ENCODE measurements at regions not wholly inside any gene's neighbourhood (a gene's known extent, or its start where the extent isn't known, plus 50 kb on each side); places are given as distances from the start of the nearest gene placed in this dataset.

DNA sequence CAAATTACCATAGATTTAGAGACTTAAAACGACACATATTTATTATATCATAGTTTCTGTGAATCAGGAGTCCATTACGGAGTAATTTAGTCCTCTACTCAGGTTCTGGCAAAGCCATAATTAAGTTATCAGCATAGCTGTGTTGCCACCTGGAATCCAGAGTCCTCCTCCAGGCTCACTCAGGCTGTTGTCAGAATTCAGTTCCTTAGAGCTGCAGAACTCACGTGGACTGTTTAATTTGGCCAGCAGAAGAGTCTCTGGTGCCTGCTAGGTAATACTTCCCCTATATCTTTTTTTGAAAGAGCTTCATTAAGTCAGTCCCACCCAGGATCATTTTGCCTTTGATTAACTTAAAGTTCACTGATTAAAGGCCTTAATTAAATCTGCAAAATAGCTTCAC, 891.5 kb downstream of the SUCLG1 start:
- Mint-ChIP-seq H3K27me3 (ENCODE audit: low read depth) (no peaks in the 10 kb centered on the region), H3K9me3 (peaks cover 0 to 3% of the 10 kb centered on the region in 2 donors), H3K36me3 (ENCODE audit: insufficient read depth in 2 of 2) (no peaks in the 10 kb centered on the region), H3K4me1 (ENCODE audit: low read depth) (no peaks in the 10 kb centered on the region), H3K4me3 (no peak overlapping the region), H3K27ac (no peak overlapping the region)
- DNase-seq (no peak), ATAC-seq (replicated peaks in 1 of 2) (no peak)

DNA sequence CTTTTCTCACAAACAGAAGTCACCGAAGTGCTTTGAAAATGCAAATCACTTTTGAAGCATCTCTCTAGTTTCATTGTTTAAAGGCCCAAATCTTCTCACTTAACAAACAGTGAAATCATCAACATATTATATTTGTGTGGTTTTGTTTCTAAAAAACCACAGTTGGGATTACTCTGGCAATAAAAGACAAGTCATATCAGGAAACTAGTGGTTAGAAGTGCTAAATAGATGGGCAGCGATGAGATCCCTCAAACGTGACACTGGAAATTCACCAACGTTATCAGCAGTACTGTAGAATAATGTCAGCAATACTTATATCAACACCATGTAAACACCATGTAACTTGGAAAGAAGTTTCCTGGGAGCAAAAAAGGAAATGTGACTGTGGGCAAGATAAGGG, 893.5 kb downstream of the SUCLG1 start:
- no peak overlapping the region for H3K4me3 Mint-ChIP-seq
- H3K27me3 Mint-ChIP-seq (ENCODE audit: low read depth) = no peaks in the 10 kb centered on the region
- no peaks in the 10 kb centered on the region for H3K4me1 Mint-ChIP-seq (ENCODE audit: low read depth)
- peaks cover 0 to 2% of the 10 kb centered on the region in 2 donors for H3K9me3 Mint-ChIP-seq
- no peaks in the 10 kb centered on the region for H3K36me3 Mint-ChIP-seq (ENCODE audit: insufficient read depth in 2 of 2)
- ATAC-seq (replicated peaks in 1 of 2) (no peak), DNase-seq (no peak)
- no peak overlapping the region for H3K27ac Mint-ChIP-seq

DNA sequence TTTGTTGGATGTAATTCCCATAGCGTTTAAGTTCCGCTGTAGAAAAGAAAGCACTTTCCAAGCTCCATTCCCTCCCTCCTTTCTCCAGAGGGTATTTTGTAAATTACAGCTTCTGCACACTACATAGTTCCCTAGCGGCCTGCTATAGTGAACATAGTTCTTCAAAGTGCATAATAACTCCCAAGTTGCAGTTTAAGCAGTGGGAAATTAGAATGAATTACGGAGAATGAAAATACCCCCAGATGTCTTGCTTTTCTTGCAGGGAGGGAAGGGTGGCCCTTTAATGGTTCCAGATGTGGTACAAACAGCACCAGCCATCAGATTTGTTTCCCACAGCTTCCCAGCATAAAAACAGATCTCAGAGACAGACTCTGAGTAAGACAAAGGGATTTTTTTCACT, 893.9 kb downstream of the SUCLG1 start:
- Mint-ChIP-seq H3K9me3 (peaks cover 0 to 2% of the 10 kb centered on the region in 2 donors), H3K27ac (no peak overlapping the region), H3K4me3 (no peak overlapping the region), H3K4me1 (ENCODE audit: low read depth) (no peaks in the 10 kb centered on the region), H3K27me3 (ENCODE audit: low read depth) (no peaks in the 10 kb centered on the region), H3K36me3 (ENCODE audit: insufficient read depth in 2 of 2) (no peaks in the 10 kb centered on the region)
- DNase-seq (no peak), ATAC-seq (replicated peaks in 1 of 2) (no peak)

DNA sequence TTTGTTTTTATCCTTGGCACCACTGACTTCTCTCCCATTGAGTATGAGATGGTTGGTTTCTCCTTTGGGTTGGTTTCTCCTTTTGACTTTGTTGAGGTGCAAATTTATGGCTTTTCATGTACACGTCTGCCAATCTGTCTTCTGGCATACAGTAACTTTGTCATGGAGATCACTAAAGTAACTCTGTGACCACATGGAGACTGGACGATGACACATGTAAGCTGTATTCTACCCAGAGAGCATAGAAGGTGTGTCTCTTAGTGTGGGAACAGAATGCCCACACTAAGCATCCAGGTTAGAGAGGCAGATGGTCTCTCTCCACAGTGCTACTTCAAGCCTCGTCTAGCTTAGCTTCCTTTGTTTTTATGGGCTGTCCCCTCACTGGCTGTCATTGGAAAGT, 897.5 kb downstream of the SUCLG1 start:
- Mint-ChIP-seq H3K36me3 (ENCODE audit: insufficient read depth in 2 of 2) (no peaks in the 10 kb centered on the region), H3K4me1 (ENCODE audit: low read depth) (no peaks in the 10 kb centered on the region), H3K9me3 (peaks cover 3 to 13% of the 10 kb centered on the region in 2 donors), H3K4me3 (no peak overlapping the region), H3K27ac (no peak overlapping the region), H3K27me3 (ENCODE audit: low read depth) (no peaks in the 10 kb centered on the region)
- ATAC-seq (replicated peaks in 1 of 2) = no peak
- no peak for DNase-seq

DNA sequence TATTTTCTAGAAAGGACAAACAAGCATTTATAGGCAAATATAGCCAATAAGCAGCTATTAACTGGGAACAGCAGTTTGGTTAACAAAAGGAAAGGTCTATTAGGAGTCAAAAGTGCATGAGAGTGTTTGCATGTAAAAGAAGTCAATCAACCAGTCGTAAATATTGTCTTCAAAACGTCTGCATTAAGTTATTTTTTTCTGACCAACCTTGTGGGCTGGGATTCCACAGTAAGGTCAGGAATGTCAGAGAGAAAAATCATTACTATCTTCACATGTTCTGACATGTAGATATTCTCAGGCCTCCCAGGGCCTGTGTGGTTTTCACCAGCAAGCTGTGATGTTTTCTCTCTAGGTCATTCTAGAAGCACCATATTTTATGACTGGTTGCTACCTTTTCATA, 922.5 kb downstream of the SUCLG1 start:
- Mint-ChIP-seq H3K27me3 (ENCODE audit: low read depth) (no peaks in the 10 kb centered on the region), H3K4me3 (no peak overlapping the region), H3K4me1 (ENCODE audit: low read depth) (no peaks in the 10 kb centered on the region), H3K27ac (no peak overlapping the region), H3K36me3 (ENCODE audit: insufficient read depth in 2 of 2) (no peaks in the 10 kb centered on the region), H3K9me3 (no peaks in the 10 kb centered on the region)
- DNase-seq (no peak), ATAC-seq (replicated peaks in 1 of 2) (no peak)

DNA sequence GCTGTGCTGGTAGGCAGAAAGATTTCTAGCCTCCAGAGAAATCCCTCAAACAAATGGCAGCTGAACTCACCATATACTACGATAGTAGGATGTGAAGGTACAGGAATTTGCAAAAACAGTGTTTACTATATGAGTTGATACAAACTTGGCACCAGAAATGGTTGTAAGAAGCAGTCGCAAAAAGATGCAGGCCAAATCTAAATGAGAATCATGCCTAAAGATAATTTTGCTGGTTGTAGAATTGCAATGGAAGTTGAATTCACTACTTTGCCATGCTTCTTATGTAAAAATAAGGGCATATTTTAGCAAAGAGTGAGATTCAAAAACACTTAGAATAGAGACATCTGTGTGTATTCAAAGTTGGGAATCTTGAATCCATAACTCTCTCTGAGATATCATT, 924.7 kb downstream of the SUCLG1 start:
- H3K27ac Mint-ChIP-seq = no peak overlapping the region
- H3K4me3 Mint-ChIP-seq = no peak overlapping the region
- no peaks in the 10 kb centered on the region for H3K4me1 Mint-ChIP-seq (ENCODE audit: low read depth)
- H3K27me3 Mint-ChIP-seq (ENCODE audit: low read depth) = no peaks in the 10 kb centered on the region
- H3K36me3 Mint-ChIP-seq (ENCODE audit: insufficient read depth in 2 of 2) = no peaks in the 10 kb centered on the region
- ATAC-seq (replicated peaks in 1 of 2) (no peak), DNase-seq (no peak)
- peaks cover 0 to 3% of the 10 kb centered on the region in 2 donors for H3K9me3 Mint-ChIP-seq

DNA sequence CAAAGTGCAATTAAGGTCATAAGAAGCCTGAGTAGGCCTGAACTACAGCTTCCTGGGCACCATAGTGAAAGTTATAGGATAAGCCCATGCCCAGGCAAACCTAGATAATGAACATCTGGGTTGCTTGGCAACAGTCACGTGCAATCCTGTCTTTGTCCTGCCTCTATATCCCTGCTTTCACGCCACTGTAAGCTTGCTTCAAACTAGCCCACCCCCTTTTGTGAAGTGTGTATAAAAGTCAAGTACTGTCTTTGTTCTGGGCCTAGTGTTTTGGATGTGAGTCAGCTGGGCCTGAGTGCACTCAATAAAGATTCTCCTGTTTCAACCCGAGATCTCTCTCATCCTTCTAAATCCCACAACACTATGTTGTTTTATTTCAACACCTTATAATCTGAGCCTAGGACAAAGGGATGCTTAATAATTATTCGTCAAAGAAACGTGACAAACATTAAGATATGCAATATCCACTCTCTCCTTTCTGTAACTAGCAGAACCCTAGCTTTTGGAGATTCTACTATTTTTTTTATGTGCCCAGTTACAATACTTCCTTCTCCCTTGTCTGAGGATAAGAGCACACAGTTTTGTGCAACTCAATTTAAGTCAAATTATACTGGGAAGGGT, 927.8 kb downstream of the SUCLG1 start:
- H3K4me1 Mint-ChIP-seq (ENCODE audit: low read depth) = no peaks in the 10 kb centered on the region
- no peaks in the 10 kb centered on the region for H3K27me3 Mint-ChIP-seq (ENCODE audit: low read depth)
- H3K4me3 Mint-ChIP-seq = no peak overlapping the region
- no peaks in the 10 kb centered on the region for H3K36me3 Mint-ChIP-seq (ENCODE audit: insufficient read depth in 2 of 2)
- no peak for DNase-seq
- peaks cover 2 to 5% of the 10 kb centered on the region in 2 donors for H3K9me3 Mint-ChIP-seq
- ATAC-seq (replicated peaks in 1 of 2) = no peak
- H3K27ac Mint-ChIP-seq = no peak overlapping the region

DNA sequence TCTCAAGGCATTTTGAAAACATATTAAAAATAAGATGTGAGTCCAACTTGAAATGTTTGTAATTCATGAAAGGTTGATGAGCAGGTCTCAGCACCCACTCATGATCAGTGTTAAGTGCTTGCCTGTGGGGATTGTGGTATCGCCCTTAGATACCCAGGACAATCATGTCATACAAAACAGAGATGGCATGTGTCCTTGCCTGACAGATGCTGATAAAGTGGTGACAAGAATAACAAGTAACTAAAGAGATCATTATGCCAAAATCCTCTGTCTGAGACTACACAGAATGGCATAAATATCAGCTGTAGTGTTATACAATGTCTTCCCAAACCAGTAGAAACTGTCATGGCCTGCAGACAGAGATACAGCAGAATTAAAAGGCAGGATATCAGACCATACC, 930.3 kb downstream of the SUCLG1 start:
- H3K4me1 Mint-ChIP-seq (ENCODE audit: low read depth) = no peaks in the 10 kb centered on the region
- no peak overlapping the region for H3K27ac Mint-ChIP-seq
- no peaks in the 10 kb centered on the region for H3K27me3 Mint-ChIP-seq (ENCODE audit: low read depth)
- peaks cover 5% of the 10 kb centered on the region in 2 donors for H3K9me3 Mint-ChIP-seq
- DNase-seq (no peak), ATAC-seq (replicated peaks in 1 of 2) (no peak)
- no peak overlapping the region for H3K4me3 Mint-ChIP-seq
- H3K36me3 Mint-ChIP-seq (ENCODE audit: insufficient read depth in 2 of 2) = no peaks in the 10 kb centered on the region

DNA sequence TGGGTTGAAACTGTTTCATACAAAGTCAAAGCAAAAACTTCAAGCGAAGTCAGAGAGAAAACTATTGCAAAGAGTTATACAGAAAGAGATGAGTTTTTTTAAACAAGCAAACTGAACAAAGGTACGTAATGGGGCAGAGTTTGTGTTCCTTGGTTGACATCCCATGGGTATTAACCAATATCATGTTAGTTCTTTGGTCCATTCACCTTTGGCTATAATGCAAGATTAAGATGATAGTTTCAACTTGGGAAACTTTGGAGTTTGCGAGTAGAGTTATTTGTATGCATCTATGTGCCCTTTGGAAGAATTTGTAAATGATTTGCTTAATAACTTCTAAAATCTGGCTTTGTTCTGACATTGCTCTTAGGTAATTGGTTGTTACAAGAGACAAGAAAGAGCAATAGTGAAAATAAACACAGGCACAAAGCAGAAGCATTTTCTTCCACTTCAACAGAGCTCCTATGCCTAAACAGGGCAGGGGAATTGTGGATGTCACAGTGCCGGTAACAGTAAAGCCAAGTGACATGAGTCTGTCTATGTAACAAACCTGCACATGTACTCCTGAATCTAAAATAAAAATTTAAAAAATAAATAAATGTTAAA, 936.1 kb downstream of the SUCLG1 start:
- ATAC-seq (replicated peaks in 1 of 2) = no peak
- DNase-seq = no peak
- Mint-ChIP-seq H3K4me3 (no peak overlapping the region), H3K27ac (no peak overlapping the region), H3K9me3 (peaks cover 2 to 5% of the 10 kb centered on the region in 2 donors), H3K36me3 (ENCODE audit: insufficient read depth in 2 of 2) (peaks cover 2 to 3% of the 10 kb centered on the region in 2 donors), H3K4me1 (ENCODE audit: low read depth) (no peaks in the 10 kb centered on the region), H3K27me3 (ENCODE audit: low read depth) (no peaks in the 10 kb centered on the region)

DNA sequence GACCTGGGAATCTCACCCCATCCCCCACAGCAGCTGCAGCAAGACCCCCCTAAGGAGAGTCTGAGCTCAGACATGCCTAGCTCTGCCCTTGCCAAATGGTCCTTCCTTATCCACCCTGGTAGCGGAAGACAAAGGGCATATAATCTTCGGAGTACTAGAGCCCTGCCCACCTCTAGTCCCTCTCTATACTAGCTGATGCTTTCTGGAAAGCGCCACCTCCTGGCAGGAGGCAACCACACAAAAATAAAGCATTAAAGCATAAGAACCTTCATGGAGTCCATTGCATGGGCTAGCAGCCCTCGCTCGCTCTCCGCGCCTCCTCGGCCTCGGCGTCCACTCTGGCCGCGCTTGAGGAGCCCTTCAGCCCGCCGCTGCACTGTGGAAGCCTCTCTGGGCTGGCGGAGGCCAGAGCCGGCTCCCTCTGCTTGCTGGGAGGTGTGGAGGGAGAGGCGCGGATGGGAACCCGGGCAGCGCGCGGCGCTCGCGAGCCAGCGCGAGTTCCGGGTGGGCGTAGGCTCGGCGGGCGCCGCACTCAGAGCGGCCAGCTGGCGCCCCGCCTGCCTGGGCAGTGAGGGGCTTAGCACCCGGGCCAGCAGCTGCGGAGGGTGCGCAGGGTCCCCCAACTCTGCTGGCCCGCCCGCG, 941.2 kb downstream of the SUCLG1 start:
- H3K36me3 Mint-ChIP-seq (ENCODE audit: insufficient read depth in 2 of 2) = peaks cover 2 to 3% of the 10 kb centered on the region in 2 donors
- H3K27ac Mint-ChIP-seq = no peak overlapping the region
- H3K9me3 Mint-ChIP-seq = peaks cover 0 to 6% of the 10 kb centered on the region in 2 donors
- ATAC-seq (replicated peaks in 1 of 2) (no peak), DNase-seq (no peak)
- H3K27me3 Mint-ChIP-seq (ENCODE audit: low read depth) = no peaks in the 10 kb centered on the region
- H3K4me1 Mint-ChIP-seq (ENCODE audit: low read depth) = no peaks in the 10 kb centered on the region
- H3K4me3 Mint-ChIP-seq = no peak overlapping the region

DNA sequence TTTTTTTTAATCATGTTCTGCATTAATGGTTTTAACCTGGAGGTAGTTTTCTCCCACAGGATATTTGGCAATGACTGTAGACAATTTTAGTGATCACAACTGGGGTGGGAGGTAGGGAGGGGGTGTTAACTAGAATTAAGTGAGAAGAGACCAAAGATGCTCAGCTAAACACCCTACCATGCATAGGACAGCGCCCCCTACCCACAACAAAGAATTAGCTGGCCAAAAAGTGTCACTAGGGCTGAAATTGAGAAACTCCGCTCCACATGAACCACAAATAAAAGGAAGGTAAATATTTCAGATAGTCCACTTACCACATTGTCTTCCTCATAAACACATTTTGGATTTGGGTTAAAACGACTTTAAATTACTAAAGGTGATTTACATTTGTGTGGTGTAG, 942.6 kb downstream of the SUCLG1 start:
- Mint-ChIP-seq H3K4me3 (no peak overlapping the region), H3K27ac (no peak overlapping the region), H3K27me3 (ENCODE audit: low read depth) (no peaks in the 10 kb centered on the region), H3K9me3 (peaks cover 0 to 6% of the 10 kb centered on the region in 2 donors), H3K36me3 (ENCODE audit: insufficient read depth in 2 of 2) (peaks cover 2 to 3% of the 10 kb centered on the region in 2 donors), H3K4me1 (ENCODE audit: low read depth) (no peaks in the 10 kb centered on the region)
- ATAC-seq (replicated peaks in 1 of 2) = no peak
- DNase-seq = no peak

DNA sequence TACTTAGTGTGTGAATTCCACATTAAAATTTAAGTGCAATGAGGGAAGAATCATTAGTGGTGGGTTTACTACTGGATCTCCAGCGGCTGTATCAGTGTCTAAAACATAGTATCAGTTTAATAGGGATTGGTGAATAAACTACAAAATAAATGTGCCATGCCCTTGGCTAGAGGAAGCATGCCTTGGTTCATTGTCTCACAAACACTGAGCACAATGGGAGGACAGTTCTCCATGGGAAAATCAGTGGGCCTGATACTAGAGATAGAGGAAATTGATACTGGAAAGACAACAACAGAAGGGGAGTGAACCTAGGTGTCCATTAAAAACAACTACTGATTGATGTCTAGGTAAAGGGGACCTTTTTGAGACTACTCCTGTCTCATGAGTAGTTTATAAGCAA, 971.6 kb downstream of the SUCLG1 start:
- H3K4me3 Mint-ChIP-seq = no peak overlapping the region
- H3K27ac Mint-ChIP-seq = no peak overlapping the region
- ATAC-seq (replicated peaks in 1 of 2) = no peak
- H3K27me3 Mint-ChIP-seq (ENCODE audit: low read depth) = no peaks in the 10 kb centered on the region
- no peak for DNase-seq
- H3K9me3 Mint-ChIP-seq = peaks cover 2 to 3% of the 10 kb centered on the region in 2 donors
- H3K36me3 Mint-ChIP-seq (ENCODE audit: insufficient read depth in 2 of 2) = peaks cover 0 to 2% of the 10 kb centered on the region in 2 donors
- H3K4me1 Mint-ChIP-seq (ENCODE audit: low read depth) = no peaks in the 10 kb centered on the region

DNA sequence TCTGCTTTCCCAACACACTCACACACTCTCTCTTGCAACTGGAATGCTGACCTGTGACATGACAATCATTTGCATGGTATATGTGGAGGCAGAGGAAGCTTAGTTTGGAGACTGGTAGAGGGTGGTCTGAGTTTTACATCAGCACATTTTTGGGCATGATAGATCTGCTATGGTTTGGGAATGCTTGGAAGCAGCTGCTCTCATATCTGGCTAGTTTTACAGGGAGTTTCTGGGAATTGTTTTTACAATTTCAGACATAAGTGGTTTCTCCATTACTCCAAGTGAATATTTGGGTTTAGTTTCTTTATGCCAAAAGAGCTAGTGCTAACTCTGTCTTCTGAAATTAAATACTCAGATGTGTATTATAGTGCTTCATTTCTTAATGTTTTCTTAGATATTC, 977.6 kb downstream of the SUCLG1 start:
- ATAC-seq (replicated peaks in 1 of 2) = no peak
- H3K4me1 Mint-ChIP-seq (ENCODE audit: low read depth) = no peaks in the 10 kb centered on the region
- H3K36me3 Mint-ChIP-seq (ENCODE audit: insufficient read depth in 2 of 2) = no peaks in the 10 kb centered on the region
- peaks cover 5 to 10% of the 10 kb centered on the region in 2 donors for H3K9me3 Mint-ChIP-seq
- no peak overlapping the region for H3K27ac Mint-ChIP-seq
- H3K27me3 Mint-ChIP-seq (ENCODE audit: low read depth) = no peaks in the 10 kb centered on the region
- DNase-seq = no peak
- H3K4me3 Mint-ChIP-seq = no peak overlapping the region

DNA sequence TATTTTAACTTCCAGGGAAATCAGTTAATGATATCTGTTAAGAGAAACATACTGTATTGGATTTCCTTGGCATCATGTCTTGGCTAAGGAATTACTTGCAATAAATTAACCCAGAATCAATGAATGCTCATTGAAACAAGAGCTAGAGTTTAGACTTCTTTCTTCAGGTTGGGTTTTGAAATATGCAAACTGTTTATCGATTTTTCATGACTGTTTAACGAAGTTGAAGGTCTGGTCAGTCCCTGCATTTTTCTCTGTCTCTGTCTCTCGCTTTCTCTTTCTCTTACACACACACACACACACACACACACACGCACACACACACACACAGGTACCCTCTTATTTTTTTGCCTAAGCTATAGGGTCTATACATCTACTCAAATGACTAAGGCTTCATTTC, 981.0 kb downstream of the SUCLG1 start:
- H3K9me3 Mint-ChIP-seq = peaks cover 5 to 7% of the 10 kb centered on the region in 2 donors
- no peak for DNase-seq
- no peak for ATAC-seq (replicated peaks in 1 of 2)
- no peak overlapping the region for H3K27ac Mint-ChIP-seq
- no peak overlapping the region for H3K4me3 Mint-ChIP-seq
- no peaks in the 10 kb centered on the region for H3K27me3 Mint-ChIP-seq (ENCODE audit: low read depth)
- H3K4me1 Mint-ChIP-seq (ENCODE audit: low read depth) = no peaks in the 10 kb centered on the region
- H3K36me3 Mint-ChIP-seq (ENCODE audit: insufficient read depth in 2 of 2) = no peaks in the 10 kb centered on the region
